ENCODE measurements at regions not wholly inside any gene's neighbourhood (a gene's known extent, or its start where the extent isn't known, plus 50 kb on each side); places are given as distances from the start of the nearest gene placed in this dataset.

DNA sequence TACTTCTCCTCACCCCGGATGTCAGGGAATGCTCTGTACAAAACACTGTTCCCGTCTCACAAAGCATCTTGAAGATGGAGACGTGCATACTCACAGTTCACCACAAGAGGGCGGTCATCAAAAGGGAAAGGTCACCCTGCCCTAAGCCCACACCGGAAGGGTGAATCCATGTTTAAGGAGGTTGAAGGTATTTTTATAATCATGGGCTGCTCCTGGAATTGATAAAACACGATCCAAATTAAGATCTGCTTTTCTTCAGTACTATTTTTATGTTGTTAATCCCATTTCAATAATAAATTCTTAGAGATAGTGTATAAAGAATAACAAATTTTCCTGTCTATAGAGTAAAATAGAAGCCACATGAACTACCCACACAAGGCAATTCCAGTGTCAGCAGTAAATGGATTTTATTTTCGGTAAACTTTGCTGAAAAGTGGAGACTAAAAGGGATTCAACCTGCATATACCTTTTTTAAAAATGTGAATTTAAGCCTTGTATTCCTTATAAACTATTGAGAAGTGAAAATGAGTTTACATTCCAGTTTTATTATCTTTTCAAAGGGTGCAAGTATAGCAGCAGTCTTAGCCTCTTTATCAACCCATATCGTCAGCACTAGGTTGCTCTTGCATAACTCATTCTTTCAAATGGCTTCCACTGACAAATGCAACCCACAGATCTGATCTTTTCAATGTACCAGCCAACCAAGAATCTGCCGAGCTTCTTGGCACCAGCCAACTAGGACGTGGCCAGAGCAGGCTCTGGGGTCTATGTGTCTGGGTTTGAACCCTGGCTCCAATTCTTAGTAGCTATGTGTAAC is 79.7 kb upstream of the MBOAT1 start:
- TF ChIP-seq, protein P1, sequence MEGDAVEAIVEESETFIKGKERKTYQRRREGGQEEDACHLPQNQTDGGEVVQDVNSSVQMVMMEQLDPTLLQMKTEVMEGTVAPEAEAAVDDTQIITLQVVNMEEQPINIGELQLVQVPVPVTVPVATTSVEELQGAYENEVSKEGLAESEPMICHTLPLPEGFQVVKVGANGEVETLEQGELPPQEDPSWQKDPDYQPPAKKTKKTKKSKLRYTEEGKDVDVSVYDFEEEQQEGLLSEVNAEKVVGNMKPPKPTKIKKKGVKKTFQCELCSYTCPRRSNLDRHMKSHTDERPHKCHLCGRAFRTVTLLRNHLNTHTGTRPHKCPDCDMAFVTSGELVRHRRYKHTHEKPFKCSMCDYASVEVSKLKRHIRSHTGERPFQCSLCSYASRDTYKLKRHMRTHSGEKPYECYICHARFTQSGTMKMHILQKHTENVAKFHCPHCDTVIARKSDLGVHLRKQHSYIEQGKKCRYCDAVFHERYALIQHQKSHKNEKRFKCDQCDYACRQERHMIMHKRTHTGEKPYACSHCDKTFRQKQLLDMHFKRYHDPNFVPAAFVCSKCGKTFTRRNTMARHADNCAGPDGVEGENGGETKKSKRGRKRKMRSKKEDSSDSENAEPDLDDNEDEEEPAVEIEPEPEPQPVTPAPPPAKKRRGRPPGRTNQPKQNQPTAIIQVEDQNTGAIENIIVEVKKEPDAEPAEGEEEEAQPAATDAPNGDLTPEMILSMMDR (IDR thresholded peaks at IDR 0.05): peak; percentile 82 to 93 (median 86)
- no peak for TF ChIP-seq POLR2A (IDR thresholded peaks at IDR 0.05)

All from uterus (tissue), 2 donors.